Stimulated activated CD8-positive, alpha-beta memory T cell treated with anti-CD3 and anti-CD28 coated beads, Interleukin-15, amount 100 ng/mL, for 1 hour (primary cell): ENCODE measurements at regions not wholly inside any gene's neighbourhood (a gene's known extent, or its start where the extent isn't known, plus 50 kb on each side); places are given as distances from the start of the nearest gene placed in this dataset.
"Not testable (repeated sequence)": the region's sequence is repeated elsewhere in the genome, so short reads cannot be mapped to it uniquely, and the experiment has no call there.

Experiments used
- DNase-seq: peaks from one replicate; pipeline ENCODE4 v3.0.0-alpha.2; 2020; ENCODE audit warnings: low read depth

- no peak for DNase-seq
Measured at GRCh38 chr1:3992103-3992556, 92.1 kb upstream of the C1orf174 start.

- DNase-seq = no peak
Measured at GRCh38 chr1:3992746-3993145, 92.7 kb upstream of the C1orf174 start.

DNA sequence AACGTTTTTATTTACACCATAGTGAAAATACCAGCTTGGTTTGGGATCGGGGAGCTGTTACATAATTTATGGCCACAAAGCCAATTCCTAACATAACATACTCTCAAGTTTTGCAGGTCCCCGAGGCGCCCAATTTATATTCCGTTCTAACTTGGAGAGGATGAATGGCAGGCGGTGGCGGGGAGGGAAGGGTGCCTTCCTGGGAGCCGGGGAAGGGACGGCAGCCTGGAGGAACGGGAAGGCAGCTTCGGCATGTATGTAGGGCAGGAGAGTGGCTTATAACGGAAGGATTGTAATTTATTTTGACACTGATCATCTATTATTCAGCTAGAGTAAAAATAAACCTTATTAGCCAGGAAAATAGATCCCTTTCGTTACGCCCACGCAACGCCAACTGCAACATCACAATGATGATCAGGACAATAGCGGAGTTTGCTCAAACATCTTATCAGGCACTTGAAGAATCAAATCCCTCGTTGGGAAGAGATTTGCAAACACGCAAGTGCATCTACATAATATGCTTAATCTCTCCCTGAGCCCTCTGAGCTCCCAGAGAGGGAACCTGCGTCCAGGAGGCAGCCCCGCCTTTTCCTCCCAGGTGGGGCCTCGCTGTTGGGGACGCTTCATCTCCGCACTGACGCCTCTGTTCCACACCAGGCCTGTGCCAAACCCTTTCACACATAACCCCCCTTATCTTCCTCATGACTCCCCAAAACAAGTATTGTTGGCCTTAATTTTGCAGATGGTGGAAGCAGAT, 93.7 kb upstream of the C1orf174 start:
- no peak for DNase-seq

DNA sequence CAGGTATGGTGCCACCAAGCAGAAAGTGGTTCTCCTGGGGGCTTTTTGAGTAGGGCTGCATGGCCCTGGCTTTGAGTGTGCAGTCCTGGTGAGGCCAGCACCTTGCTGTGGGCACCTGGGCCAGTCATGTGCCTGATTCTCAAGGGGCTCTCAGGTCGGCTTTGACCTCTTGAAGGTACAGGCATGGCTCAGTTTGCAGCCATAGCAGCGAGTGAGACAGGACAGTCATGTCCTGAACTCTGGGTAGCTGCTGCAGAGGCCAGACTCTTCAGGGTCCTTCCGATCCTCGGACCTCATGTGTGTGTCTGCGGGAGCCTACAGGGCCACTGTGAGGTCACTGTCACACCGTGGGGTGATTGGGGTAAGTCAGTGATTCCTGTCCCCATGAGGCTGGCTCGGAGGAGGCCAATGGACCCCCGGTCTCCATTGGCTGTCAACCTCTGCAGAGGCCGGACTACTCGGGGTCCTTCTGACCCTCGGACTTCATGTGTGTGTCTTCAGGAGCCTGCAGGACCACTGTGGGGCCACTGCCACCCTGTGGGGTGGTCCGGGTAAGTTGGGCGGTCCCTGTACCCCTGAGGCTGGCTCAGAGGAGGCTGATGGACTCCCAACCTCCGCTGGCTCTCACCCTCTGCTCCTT, 95.2 kb upstream of the C1orf174 start:
- DNase-seq = no peak

GRCh38 chr1:3996846-3997705, 97.0 kb upstream of the C1orf174 start:
- DNase-seq = no peak

DNA sequence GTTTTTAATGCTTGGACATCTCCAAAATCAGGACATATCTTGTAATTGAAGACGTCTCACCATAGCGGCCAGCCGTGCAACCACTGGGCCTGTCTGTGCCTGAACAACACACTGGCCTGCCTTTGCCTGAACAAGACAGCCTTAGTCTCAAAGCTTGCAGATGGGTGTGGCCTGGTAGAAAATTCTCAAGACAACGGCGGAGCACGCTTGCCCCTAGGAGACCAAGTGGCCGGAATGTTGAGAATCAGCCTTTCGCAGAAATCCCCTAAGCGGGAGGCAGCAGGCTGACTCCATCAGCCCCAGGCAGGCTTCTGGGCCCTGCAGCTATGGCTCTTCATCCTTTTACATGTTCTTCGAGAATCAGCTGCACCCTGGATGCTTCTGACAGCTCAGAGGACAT, 98.0 kb upstream of the C1orf174 start:
- DNase-seq = no peak

- not testable (repeated sequence) for DNase-seq
Measured at GRCh38 chr1:3999514-3999913, 99.4 kb upstream of the C1orf174 start.

DNA sequence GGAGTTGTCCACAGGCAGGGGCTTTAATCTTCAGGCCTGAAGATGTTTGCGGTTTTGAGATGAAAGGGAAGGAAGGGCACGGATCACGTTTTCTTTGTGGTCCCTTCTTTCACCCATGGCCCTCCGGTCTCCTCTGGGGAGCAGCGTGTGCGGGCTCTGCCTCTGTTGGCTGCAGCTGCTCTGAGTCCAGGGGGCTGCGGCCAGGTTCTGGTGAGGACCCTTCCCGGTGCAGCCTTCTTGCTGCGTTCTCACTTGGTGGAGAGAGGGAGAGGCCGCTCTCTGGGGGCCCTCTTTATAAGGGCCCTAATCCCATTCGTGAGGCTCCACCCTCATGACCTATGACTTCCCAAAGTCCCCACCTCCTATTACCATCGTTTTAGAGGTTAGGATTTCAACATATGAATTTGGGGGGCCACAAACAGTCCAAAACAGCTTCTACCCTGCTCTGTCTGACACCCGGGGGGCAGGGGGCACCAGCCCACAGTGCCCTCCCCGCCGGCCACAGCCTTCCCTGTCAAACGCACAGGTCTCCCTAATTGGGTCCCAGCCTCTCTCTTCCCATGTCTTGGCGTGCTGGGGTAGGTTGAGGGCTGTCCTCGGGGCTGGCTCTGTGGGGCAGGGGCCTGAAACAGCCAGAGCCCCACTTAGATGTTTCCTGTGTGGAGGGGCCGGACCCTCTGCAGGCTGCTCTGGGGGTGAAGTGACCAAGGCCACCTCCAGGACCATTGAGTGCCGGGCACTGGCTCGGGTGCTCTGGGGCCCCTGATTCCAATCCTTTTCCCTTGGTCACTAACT, 100.1 kb upstream of the C1orf174 start:
- no peak for DNase-seq

DNA sequence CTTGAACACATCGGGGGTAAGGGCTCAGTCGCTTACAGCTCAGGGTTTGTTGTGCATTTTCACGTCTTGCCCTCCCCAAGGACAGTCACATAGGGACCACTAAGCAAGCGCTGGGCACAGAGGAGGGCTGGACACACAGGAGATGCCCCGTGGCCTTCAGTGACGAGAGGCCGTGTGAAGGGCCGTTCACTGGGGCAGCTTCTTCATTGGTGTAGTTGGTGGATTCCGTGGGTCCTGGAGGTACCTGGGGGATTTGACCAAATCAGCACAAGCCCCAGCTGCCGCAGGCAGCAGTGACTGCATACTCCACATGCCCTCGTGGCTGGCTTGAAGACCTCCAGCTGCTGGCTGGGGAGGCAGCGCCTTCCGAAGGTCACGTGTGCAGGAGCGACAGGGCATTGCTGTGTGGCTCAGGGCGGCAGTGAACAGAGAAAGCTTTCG, 100.8 kb upstream of the C1orf174 start:
- DNase-seq = no peak

DNA sequence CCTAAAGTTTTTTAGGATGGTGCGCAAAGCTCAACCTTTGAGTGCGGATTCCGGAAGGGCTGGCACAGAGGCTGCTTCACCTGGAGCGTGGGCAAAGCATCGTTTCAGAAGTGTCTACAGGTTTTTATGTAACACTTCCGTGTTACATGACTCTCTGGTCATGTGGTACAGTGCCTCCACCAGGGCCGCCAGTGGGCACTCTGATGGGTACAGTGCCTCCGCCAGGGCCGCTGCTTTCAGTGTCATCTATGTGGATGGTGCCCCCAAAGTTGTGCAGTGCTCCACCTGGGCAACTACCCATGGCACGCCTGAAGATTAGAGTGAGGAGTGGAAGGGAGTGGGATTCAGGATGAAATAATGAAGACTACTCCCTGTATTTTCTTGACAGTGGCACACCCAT, 101.4 kb upstream of the C1orf174 start:
- DNase-seq = no peak

DNA sequence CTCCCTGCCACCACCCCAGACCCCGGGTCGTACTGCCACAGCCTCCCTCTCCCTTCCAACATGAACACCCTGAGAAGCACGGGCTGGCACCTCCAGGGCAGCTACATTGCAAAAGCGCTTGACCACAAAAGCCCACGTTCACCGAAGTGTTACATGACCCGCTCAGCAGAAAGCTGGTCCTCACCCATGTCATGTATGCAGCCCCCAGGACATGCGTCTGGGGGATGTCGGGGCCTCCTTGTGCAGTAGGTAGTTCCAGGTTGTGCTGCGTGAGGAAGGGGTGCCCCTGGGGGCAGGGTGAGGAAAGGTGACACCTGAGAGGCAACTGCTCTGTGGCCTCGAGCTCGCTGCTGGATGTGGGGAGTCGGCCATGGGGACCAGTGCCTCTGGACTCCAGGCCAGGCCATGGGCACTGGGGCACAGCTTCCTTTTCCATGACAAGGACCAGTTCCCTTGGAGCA, 102.0 kb upstream of the C1orf174 start:
- DNase-seq = no peak

DNA sequence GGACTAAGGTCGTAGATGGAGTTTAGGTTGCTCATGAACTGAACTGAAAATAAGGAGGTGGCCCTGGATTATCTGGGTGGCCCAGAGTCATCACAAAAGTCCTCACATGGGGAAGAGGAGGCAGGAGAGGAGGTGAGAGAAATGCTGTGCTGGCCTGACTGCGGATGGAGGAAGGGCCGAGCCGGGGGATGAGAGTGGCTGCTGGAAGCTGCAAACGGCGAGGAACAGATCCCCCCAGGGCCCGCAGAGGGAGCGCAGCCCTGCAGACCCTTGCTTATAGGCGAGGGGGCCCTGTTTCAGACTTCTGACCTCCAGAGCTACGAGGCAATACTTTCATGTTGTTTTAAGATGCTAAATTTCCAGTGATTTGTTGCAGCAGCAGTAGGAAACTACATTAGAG, 102.7 kb upstream of the C1orf174 start:
- no peak for DNase-seq

GRCh38 chr1:4003846-4004505, 103.9 kb upstream of the C1orf174 start:
- DNase-seq = no peak

DNA sequence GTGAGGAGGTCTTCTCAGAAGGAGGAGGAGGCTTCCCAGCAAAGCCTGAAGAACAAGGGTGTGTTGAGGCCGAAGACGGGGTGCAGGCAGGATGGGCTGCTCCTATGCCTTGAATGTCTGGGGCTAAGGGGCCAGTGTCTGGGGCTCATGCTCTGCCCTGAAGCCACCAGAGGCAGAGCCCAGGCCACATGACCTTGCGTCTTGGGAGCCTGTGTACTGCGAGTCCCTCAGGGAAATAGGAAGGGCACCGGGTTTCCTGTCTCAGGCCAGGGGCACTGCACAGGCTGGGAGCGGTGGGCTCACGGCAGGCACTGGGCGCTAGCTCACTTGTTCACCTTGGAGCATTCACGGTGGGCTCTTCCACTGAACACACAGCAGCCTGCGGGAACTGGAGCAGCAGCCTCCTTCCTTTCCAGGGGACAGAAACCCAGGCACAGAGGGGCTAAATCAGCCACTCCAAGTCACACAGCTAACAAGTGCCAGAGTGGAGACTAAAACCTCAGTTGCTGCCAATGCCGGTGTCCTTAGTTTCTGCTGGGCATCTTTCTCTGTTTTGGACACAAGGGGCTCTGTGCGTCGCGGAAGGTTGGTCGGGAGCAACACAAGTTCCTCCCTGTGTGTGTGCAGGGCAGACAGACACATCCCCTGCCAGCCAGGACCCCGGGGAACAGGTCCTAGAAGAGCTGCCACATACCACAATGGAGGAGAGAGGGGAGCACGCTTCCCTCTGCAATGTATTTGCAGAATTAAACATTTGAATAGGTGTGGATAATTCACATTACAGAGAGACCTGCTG, 104.8 kb upstream of the C1orf174 start:
- DNase-seq = no peak

- DNase-seq = no peak
Measured at GRCh38 chr1:4005431-4005830, 105.4 kb upstream of the C1orf174 start.

DNA sequence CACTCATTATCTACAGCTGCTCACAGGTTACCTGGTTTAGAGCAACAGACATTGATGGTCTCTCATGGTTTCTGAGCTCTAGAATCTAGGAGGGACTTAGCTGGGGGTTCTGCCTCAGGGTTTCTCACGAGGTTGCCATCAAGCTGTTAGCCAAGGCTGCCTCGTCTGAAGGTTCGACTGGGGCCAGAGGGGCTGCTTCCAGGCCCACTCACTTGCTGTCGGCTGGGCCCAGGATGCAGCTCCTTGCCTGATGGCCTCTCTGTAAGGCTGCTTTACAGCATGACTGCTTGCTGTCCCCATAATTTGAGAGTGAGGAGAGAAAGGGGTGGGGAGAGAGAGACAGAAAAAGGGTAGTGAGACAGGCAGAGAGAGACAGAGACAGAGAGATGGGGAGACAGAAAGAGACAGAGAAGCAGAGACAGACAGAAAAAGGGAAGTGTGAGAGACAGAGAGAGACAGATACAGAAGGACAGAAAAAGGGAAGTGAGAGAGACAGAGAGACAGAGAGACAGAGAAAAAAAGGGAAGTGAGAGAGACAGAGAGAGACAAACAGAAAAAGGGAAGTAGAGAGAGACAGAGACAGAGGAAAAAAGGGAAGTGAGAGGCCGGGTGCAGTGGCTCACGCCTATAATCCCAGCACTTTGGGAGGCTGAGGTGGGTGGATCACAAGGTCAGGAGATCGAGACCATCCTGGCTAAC, 106.8 kb upstream of the C1orf174 start:
- DNase-seq = no peak

DNA sequence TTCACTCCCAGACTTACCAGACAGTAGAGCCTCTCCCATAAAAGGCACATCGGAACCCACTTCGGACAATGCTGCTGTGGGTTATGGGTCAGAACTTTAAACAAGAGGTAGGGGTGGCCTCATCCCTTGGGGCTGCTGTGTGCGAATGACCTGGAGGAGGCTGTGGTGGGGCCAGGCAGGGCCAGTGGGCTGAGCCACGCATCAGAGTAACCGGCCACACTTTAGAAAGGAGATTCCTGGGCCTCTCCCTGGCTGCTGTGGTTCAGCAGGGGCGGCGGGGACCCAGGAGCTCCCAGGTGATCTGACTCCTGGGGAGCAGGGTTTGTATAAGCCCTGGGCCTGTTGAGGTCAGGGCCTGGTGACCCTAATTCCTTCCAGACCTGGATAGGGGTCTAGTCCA, 110.2 kb upstream of the C1orf174 start:
- no peak for DNase-seq

GRCh38 chr1:4010814-4011605, 110.9 kb upstream of the C1orf174 start:
- no peak for DNase-seq
